ENCODE measurements at regions not wholly inside any gene's neighbourhood (a gene's known extent, or its start where the extent isn't known, plus 50 kb on each side); places are given as distances from the start of the nearest gene placed in this dataset.

DNA sequence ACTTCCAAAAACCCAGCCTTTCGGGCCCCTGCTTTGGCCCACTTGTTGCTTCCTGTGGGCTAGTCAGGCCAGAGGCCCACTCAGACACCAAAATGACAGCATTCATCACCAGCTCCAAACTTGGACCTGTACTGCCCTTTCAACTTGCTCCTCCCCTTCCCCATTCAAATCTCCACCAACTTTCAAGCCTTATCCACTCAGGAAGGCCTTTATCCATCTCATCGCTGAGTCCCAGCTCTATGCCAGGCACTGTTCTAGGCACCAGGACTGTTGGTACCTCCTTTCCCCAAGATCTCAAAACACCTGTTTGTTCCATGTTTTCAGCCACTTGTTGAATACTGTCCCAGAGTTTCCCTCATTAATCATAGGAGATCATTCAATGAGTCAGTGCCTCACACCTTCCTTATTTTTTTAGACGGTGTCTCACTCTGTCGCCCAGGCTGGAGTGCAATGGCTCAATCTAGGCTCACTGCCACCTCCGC is 1011.4 kb downstream of the UQCRFS1 start:
- no peaks in the 10 kb centered on the region for H3K27me3 Mint-ChIP-seq
- ATAC-seq (ENCODE audit: low read depth): no peak
- peaks cover 15% of the 10 kb centered on the region for H3K9me3 Mint-ChIP-seq
- ChIA-PET CTCF (no interaction called here), POLR2A (no interaction called here)
- H3K27ac Mint-ChIP-seq: no peak overlapping the region
- TF ChIP-seq CTCF (IDR thresholded peaks at IDR 0.05): no peak
- no peaks in the 10 kb centered on the region for H3K36me3 Mint-ChIP-seq (ENCODE audit: low read depth)
- intact Hi-C loops (cut with micrococcal nuclease): no loop called here
- H3K4me1 Mint-ChIP-seq: no peaks in the 10 kb centered on the region
- no peak overlapping the region for H3K4me3 Mint-ChIP-seq
- no peak for DNase-seq

GRCh38 chr19:28199323-28199722 is 1013.6 kb downstream of the UQCRFS1 start:
- intact Hi-C loops (cut with micrococcal nuclease): no loop called here
- CTCF ChIA-PET: no interaction called here
- Mint-ChIP-seq H3K27ac (no peak overlapping the region), H3K4me1 (no peaks in the 10 kb centered on the region), H3K4me3 (no peak overlapping the region), H3K36me3 (ENCODE audit: low read depth) (no peaks in the 10 kb centered on the region), H3K27me3 (no peaks in the 10 kb centered on the region), H3K9me3 (peaks cover 8% of the 10 kb centered on the region)
- no peak for DNase-seq
- POLR2A ChIA-PET: no interaction called here
- TF ChIP-seq CTCF (IDR thresholded peaks at IDR 0.05): no peak
- no peak for ATAC-seq (ENCODE audit: low read depth)

GRCh38 chr19:28196961-28197360 is 1016.0 kb downstream of the UQCRFS1 start:
- ChIA-PET POLR2A (no interaction called here), CTCF (no interaction called here)
- no peak for DNase-seq
- Mint-ChIP-seq H3K36me3 (ENCODE audit: low read depth) (no peaks in the 10 kb centered on the region), H3K27ac (no peak overlapping the region), H3K4me1 (no peaks in the 10 kb centered on the region), H3K27me3 (no peaks in the 10 kb centered on the region), H3K4me3 (no peak overlapping the region), H3K9me3 (peaks cover 6% of the 10 kb centered on the region)
- no peak for ATAC-seq (ENCODE audit: low read depth)
- intact Hi-C loops (cut with micrococcal nuclease): no loop called here
- TF ChIP-seq CTCF (IDR thresholded peaks at IDR 0.05): no peak

DNA sequence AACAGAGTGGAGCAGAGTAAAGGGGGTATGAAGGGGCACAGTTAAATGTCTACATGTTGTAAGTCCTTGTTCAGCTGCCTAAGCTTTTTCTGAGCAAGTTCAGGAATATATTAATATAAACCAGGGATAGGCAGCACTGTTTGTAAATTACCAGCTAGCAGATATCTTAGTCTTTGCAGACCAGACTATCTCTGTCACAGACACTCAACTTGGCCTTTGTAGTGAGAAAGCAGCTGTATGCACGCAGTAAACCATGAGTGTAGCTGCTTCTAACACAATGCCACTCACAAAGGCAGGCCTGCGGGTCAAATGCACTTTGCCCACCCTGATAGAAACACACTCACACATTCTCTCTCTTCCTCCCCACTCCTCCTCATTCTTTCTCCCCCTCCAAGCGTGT is 1016.9 kb downstream of the UQCRFS1 start:
- intact Hi-C loops (cut with micrococcal nuclease): no loop called here
- TF ChIP-seq CTCF (IDR thresholded peaks at IDR 0.05): no peak
- Mint-ChIP-seq H3K27ac (no peak overlapping the region), H3K4me3 (no peak overlapping the region), H3K27me3 (no peaks in the 10 kb centered on the region), H3K36me3 (ENCODE audit: low read depth) (no peaks in the 10 kb centered on the region), H3K9me3 (peaks cover 11% of the 10 kb centered on the region), H3K4me1 (no peaks in the 10 kb centered on the region)
- ChIA-PET POLR2A (no interaction called here), CTCF (no interaction called here)
- no peak for DNase-seq
- no peak for ATAC-seq (ENCODE audit: low read depth)

DNA sequence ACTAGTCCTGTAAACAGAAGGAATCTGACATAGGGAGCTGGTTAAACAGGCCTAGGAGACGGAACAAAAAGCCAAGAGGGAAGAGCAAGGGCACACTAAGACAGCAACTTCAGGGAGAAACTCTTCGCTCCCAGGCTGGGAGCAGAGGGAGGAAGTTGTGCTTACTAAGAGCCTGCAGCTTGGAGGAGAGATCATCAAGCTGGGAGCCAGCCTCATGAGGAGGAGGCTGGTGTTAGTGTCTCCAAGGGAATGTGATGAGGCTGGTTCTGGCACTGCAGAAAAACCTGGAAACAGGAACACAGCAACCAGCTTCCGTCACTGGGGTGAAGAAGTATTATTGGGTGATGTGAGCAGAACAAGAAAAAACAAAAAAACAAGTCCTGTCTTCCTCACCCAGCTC is 1027.3 kb downstream of the UQCRFS1 start:
- no peak for DNase-seq
- H3K4me3 Mint-ChIP-seq: no peak overlapping the region
- ChIA-PET CTCF (no interaction called here), POLR2A (no interaction called here)
- TF ChIP-seq CTCF (IDR thresholded peaks at IDR 0.05): no peak
- no peaks in the 10 kb centered on the region for H3K4me1 Mint-ChIP-seq
- no peak for ATAC-seq (ENCODE audit: low read depth)
- no peaks in the 10 kb centered on the region for H3K27me3 Mint-ChIP-seq
- peaks cover 9% of the 10 kb centered on the region for H3K9me3 Mint-ChIP-seq
- no peaks in the 10 kb centered on the region for H3K36me3 Mint-ChIP-seq (ENCODE audit: low read depth)
- no peak overlapping the region for H3K27ac Mint-ChIP-seq
- intact Hi-C loops (cut with micrococcal nuclease): no loop called here
